GM10266 (cell line): ENCODE measurements at regions not wholly inside any gene's neighbourhood (a gene's known extent, or its start where the extent isn't known, plus 50 kb on each side); places are given as distances from the start of the nearest gene placed in this dataset.

Source experiments
- DNase-seq: peaks from one replicate; pipeline ENCODE4 v3.0.0; 2012; ENCODE audit errors: extremely low spot score
- CTCF ChIP-seq: IDR thresholded peaks from 2 replicates; pipeline ENCODE4 v1.5.1; 2012; ENCODE audit warnings: mild to moderate bottlenecking, low read depth; ENCODE audit not compliant: control insufficient read depth, insufficient read depth; ENCODE audit errors: missing control alignments

- no peak for TF ChIP-seq CTCF
- no peak for DNase-seq
Measured at GRCh38 chr13:107960301-107960700, 255.0 kb downstream of the LIG4 start.

DNA sequence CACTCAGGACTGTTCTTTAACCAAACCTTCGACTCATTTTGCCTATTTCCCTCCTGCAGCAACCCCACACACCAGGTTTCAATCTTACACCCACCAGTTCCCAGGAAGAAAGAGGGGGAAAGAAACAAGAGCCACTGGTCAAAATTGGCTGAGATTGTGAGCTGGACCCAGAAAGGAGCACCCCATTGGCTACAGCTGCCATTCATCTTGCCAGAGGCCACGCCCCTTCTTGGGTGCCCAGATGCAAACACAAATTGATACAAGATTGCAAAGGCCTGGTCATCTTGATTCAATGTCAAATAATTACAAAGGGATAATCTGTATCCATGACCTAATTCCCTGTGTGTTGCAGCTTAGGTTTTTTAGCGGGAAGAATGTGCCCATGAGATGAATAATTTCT is 258.4 kb downstream of the LIG4 start:
- no peak for TF ChIP-seq CTCF
- DNase-seq = no peak

DNA sequence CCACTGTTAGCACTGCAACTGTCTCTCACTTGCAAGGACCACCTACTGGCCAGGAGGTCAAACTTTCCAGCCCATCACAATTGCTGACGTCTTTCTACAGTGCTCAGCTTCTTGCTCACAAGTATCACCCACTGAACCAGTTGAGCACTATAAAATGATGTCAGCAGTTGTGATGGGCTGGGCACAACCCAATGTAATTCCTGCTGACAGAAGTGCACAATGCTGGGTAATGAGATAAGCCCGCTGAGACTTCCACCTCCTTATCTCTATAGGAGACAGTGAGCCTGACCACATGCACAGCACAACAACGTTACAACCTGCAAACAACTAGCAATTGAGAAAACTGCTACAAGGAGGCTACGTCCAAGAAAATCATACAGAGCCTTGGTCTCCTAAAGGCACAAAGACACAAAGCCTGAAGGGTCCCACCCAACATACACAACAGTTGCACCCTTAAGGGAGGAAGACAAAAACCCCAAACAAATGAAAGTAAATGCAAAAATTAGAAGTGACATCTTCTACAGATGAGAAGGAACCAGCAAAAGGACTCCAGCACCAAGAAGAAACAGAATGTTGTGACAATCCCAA is 273.2 kb downstream of the LIG4 start:
- DNase-seq = no peak
- TF ChIP-seq CTCF = no peak

- DNase-seq = no peak
- no peak for TF ChIP-seq CTCF
Measured at GRCh38 chr13:107941345-107942029, 273.8 kb downstream of the LIG4 start.

DNA sequence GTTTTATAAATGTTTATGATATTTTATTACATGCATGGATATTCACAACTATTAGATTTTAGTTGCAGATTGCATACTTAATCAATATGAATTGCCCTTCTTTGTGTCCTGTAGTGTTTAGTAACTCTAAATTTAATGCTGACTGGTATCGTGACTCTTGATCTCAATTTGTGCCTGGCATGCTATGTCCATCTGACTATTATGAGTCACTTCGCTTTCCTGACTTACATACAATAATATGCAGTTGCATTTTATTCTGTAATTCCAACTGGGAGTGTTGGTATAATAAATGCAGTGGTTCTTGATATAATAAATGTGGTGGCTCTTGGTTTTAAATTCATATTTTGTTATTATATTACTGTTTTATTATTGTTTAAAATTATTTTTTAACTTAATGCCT is 277.5 kb downstream of the LIG4 start:
- TF ChIP-seq CTCF = no peak
- DNase-seq = no peak

DNA sequence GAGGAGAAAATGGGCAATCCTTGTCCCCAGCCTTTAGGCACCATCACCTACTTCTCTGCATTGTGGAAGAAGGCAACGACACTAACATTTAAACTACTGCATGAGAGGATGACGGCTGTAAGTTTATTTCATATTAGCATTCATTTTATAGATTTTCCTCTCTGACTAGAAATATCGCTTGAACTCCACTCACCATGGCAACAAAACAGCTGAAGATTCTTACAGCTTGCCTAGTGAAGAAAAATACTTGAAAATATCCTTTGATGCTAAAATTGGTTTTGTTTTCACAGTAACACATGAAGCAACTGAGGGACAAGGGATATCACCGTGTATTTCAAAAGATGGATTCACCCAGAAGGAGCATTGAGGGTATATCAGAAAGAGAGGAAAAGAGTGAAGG is 284.3 kb downstream of the LIG4 start:
- no peak for TF ChIP-seq CTCF

GRCh38 chr13:107928762-107929161 is 286.6 kb downstream of the LIG4 start:
- no peak for DNase-seq
- TF ChIP-seq CTCF = no peak

More for the DNA sequence above, 284.3 kb downstream of the LIG4 start:
- no peak for DNase-seq
